ENCODE measurements at regions not wholly inside any gene's neighbourhood (a gene's known extent, or its start where the extent isn't known, plus 50 kb on each side); places are given as distances from the start of the nearest gene placed in this dataset.
"Not testable (repeated sequence)": the region's sequence is repeated elsewhere in the genome, so short reads cannot be mapped to it uniquely, and the experiment has no call there.

GRCh38 chr4:133550436-133550835 lies 401.3 kb downstream of the PCDH10 start:
- no peaks in the 10 kb centered on the region for H3K9me3 ChIP-seq (ENCODE audit: control insufficient read depth, insufficient read depth, low read depth, low read length)
- no peaks in the 10 kb centered on the region for H3K36me3 ChIP-seq (ENCODE audit: control insufficient read depth in 2 of 2, insufficient read depth in 1 of 2, low read length in 2 of 2)
- CTCF ChIA-PET = no interaction called here
- no peaks in the 10 kb centered on the region for H3K4me1 ChIP-seq (ENCODE audit: control insufficient read depth, insufficient read depth, low read length)
- no peak overlapping the region for H3K27ac ChIP-seq (ENCODE audit: extremely low read depth, low read depth, low read length)
- POLR2A ChIA-PET = no interaction called here
- TF ChIP-seq HOXD13 (CRISPR knock-in tag; IDR thresholded peaks at IDR 0.05; ENCODE audit: borderline replicate concordance) (no peak), ZNF514 (tag by site-specific recombination; IDR thresholded peaks at IDR 0.05) (no peak), BCL6B (tag by site-specific recombination; IDR thresholded peaks at IDR 0.05) (no peak), EGR2 (tag by site-specific recombination; IDR thresholded peaks at IDR 0.05; ENCODE audit: low read depth) (no peak), ZNF830 (tag by site-specific recombination; IDR thresholded peaks at IDR 0.05; ENCODE audit: low read depth) (no peak), ZNF544 (tag by site-specific recombination; IDR thresholded peaks at IDR 0.05) (no peak), ZEB2 (tag by site-specific recombination; IDR thresholded peaks at IDR 0.05) (no peak), ZNF132 (tag by site-specific recombination; IDR thresholded peaks at IDR 0.05; ENCODE audit: borderline replicate concordance) (no peak), GLIS1 (tag by site-specific recombination; IDR thresholded peaks at IDR 0.05) (no peak), ZNF529 (tag by site-specific recombination; IDR thresholded peaks at IDR 0.05; ENCODE audit: insufficient replicate concordance) (no peak), ZNF677 (tag by site-specific recombination; IDR thresholded peaks at IDR 0.05) (no peak), ZNF701 (tag by site-specific recombination; IDR thresholded peaks at IDR 0.05) (no peak), ZNF629 (tag by site-specific recombination; IDR thresholded peaks at IDR 0.05) (no peak)
- H3K4me3 ChIP-seq (ENCODE audit: low read depth, low read length) = no peak overlapping the region

DNA sequence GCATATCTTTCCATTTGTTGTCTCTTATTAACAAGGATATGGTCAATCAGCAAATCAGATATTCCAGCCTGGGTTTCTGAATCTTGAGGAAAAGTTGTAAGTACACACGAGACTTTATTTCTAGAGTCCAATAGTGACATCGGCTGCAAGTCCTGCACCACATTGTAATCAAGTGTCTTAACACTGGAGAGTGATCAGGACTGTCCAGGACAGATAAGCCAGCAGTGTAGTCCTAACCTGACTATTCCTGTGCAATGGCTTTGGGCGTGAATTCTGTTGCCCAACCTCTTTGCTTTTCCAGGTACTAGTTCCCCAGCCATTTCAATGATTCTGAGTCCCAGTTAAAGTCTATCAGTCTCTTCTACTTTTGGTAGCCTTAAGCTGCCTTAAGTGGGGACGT lies 395.0 kb downstream of the PCDH10 start:
- TF ChIP-seq, protein P1, sequence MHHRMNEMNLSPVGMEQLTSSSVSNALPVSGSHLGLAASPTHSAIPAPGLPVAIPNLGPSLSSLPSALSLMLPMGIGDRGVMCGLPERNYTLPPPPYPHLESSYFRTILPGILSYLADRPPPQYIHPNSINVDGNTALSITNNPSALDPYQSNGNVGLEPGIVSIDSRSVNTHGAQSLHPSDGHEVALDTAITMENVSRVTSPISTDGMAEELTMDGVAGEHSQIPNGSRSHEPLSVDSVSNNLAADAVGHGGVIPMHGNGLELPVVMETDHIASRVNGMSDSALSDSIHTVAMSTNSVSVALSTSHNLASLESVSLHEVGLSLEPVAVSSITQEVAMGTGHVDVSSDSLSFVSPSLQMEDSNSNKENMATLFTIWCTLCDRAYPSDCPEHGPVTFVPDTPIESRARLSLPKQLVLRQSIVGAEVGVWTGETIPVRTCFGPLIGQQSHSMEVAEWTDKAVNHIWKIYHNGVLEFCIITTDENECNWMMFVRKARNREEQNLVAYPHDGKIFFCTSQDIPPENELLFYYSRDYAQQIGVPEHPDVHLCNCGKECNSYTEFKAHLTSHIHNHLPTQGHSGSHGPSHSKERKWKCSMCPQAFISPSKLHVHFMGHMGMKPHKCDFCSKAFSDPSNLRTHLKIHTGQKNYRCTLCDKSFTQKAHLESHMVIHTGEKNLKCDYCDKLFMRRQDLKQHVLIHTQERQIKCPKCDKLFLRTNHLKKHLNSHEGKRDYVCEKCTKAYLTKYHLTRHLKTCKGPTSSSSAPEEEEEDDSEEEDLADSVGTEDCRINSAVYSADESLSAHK (tag by site-specific recombination; IDR thresholded peaks at IDR 0.05) = no peak
- no peak for TF ChIP-seq ZNF555 (tag by site-specific recombination; conservative IDR thresholded peaks at IDR 0.05)
- no peak overlapping the region for H3K4me3 ChIP-seq (ENCODE audit: low read depth, low read length)
- POLR2A ChIA-PET = no interaction called here
- CTCF ChIA-PET = interaction anchor here (0.8 kb wide), 1 partner anchor 60 kb away, joined by 3 read pairs; no protein-coding TSS in a partner anchor
- no peaks in the 10 kb centered on the region for H3K9me3 ChIP-seq (ENCODE audit: control insufficient read depth, insufficient read depth, low read depth, low read length)
- no peaks in the 10 kb centered on the region for H3K36me3 ChIP-seq (ENCODE audit: control insufficient read depth in 2 of 2, insufficient read depth in 1 of 2, low read length in 2 of 2)
- H3K4me1 ChIP-seq (ENCODE audit: control insufficient read depth, insufficient read depth, low read length) = no peaks in the 10 kb centered on the region
- no peak overlapping the region for H3K27ac ChIP-seq (ENCODE audit: extremely low read depth, low read depth, low read length)

- ChIA-PET CTCF (no interaction called here), POLR2A (no interaction called here)
- H3K36me3 ChIP-seq (ENCODE audit: control insufficient read depth in 2 of 2, insufficient read depth in 1 of 2, low read length in 2 of 2) = no peaks in the 10 kb centered on the region
- no peak overlapping the region for H3K4me3 ChIP-seq (ENCODE audit: low read depth, low read length)
- no peak for TF ChIP-seq ZSCAN16 (tag by site-specific recombination; IDR thresholded peaks at IDR 0.05)
- H3K27ac ChIP-seq (ENCODE audit: extremely low read depth, low read depth, low read length) = no peak overlapping the region
- H3K9me3 ChIP-seq (ENCODE audit: control insufficient read depth, insufficient read depth, low read depth, low read length) = no peaks in the 10 kb centered on the region
- no peaks in the 10 kb centered on the region for H3K4me1 ChIP-seq (ENCODE audit: control insufficient read depth, insufficient read depth, low read length)
Observed at GRCh38 chr4:133537780-133538281, 388.7 kb downstream of the PCDH10 start.

GRCh38 chr4:133534224-133534623 lies 385.1 kb downstream of the PCDH10 start:
- H3K4me3 ChIP-seq (ENCODE audit: low read depth, low read length); H3K27ac ChIP-seq (ENCODE audit: extremely low read depth, low read depth, low read length); H3K9me3 ChIP-seq (ENCODE audit: control insufficient read depth, insufficient read depth, low read depth, low read length); H3K36me3 ChIP-seq (ENCODE audit: control insufficient read depth in 2 of 2, insufficient read depth in 1 of 2, low read length in 2 of 2); POLR2A ChIA-PET; H3K4me1 ChIP-seq (ENCODE audit: control insufficient read depth, insufficient read depth, low read length); CTCF ChIA-PET: not testable (repeated sequence)
